ENCODE measurements at regions not wholly inside any gene's neighbourhood (a gene's known extent, or its start where the extent isn't known, plus 50 kb on each side); places are given as distances from the start of the nearest gene placed in this dataset.
"Not testable (repeated sequence)": the region's sequence is repeated elsewhere in the genome, so short reads cannot be mapped to it uniquely, and the experiment has no call there.

GRCh38 chr13:87334176-87334575, 337.0 kb upstream of the SLITRK5 start:
- BruUV-seq (replicated peaks), result no TSS peak
- ChIA-PET CTCF (no interaction called here), POLR2A (no interaction called here)

DNA sequence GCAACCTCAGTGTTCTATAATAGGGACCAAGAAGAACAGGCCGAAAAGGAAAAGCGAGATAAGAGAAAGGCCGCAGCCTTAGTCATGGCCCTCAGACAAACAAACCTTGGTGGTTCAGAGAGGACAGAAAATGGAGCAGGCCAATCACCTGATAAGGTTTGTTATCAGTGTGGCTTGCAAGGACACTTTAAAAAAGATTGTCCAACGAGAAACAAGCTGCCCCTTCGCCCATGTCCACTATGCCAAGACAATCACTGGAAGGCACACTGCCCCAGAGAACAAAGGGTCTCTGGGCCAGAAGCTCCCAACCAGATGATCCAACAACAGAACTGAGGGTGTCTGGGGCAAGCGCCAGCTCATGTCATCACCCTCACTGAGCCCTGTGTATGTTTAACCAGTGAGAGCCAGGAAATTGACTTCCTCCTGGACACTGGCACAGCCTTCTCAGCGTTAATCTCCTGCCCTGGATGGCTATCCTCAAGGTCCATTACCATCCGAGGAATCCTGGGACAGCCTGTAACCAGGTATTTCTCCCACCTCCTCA, 334.8 kb upstream of the SLITRK5 start:
- intact Hi-C loops (cut with micrococcal nuclease; ENCODE audit: unreplicated experiment); DNase-seq (ENCODE audit: low read depth, low spot score); ATAC-seq; H3K4me3 ChIP-seq (ENCODE audit: low read depth in 2 of 2, low read length in 2 of 2); H3K36me3 ChIP-seq (ENCODE audit: control insufficient read depth, insufficient read depth, low read length); H3K27ac ChIP-seq (ENCODE audit: low read length); POLR2A ChIA-PET; in situ Hi-C loops (cut with HindIII; ENCODE audit: low pct_unique_long_range_greater_than_20kb, low sequenced_read_pairs); H3K4me1 ChIP-seq (ENCODE audit: control insufficient read depth, insufficient read depth, low read length); H3K27me3 ChIP-seq (ENCODE audit: control insufficient read depth, insufficient read depth, low read length); CTCF ChIA-PET; H3K9me3 ChIP-seq (ENCODE audit: control insufficient read depth, insufficient read depth, low read depth, low read length); BruUV-seq (replicated peaks): not testable (repeated sequence)

More at GRCh38 chr13:87334176-87334575, 337.0 kb upstream of the SLITRK5 start:
- Histone ChIP-seq H3K4me1 (ENCODE audit: control insufficient read depth, insufficient read depth, low read length) (no peaks in the 10 kb centered on the region), H3K4me3 (ENCODE audit: low read depth in 2 of 2, low read length in 2 of 2) (no peak overlapping the region), H3K27me3 (ENCODE audit: control insufficient read depth, insufficient read depth, low read length) (no peaks in the 10 kb centered on the region), H3K27ac (ENCODE audit: low read length) (no peak overlapping the region), H3K9me3 (ENCODE audit: control insufficient read depth, insufficient read depth, low read depth, low read length) (no peaks in the 10 kb centered on the region), H3K36me3 (ENCODE audit: control insufficient read depth, insufficient read depth, low read length) (no peaks in the 10 kb centered on the region)
- DNase-seq (ENCODE audit: low read depth, low spot score), result no peak
- intact Hi-C loops (cut with micrococcal nuclease; ENCODE audit: unreplicated experiment), result no loop called here
- in situ Hi-C loops (cut with HindIII; ENCODE audit: low pct_unique_long_range_greater_than_20kb, low sequenced_read_pairs), result no loop called here
- no peak for ATAC-seq
- TF ChIP-seq POLR2AphosphoS5 (IDR thresholded peaks at IDR 0.05; ENCODE audit: low read depth, low read length) (no peak), SIN3A (IDR thresholded peaks at IDR 0.05; ENCODE audit: borderline replicate concordance, insufficient read depth, low read depth, low read length) (no peak)
- TF ChIP-seq, protein P1, sequence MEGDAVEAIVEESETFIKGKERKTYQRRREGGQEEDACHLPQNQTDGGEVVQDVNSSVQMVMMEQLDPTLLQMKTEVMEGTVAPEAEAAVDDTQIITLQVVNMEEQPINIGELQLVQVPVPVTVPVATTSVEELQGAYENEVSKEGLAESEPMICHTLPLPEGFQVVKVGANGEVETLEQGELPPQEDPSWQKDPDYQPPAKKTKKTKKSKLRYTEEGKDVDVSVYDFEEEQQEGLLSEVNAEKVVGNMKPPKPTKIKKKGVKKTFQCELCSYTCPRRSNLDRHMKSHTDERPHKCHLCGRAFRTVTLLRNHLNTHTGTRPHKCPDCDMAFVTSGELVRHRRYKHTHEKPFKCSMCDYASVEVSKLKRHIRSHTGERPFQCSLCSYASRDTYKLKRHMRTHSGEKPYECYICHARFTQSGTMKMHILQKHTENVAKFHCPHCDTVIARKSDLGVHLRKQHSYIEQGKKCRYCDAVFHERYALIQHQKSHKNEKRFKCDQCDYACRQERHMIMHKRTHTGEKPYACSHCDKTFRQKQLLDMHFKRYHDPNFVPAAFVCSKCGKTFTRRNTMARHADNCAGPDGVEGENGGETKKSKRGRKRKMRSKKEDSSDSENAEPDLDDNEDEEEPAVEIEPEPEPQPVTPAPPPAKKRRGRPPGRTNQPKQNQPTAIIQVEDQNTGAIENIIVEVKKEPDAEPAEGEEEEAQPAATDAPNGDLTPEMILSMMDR (IDR thresholded peaks at IDR 0.05), result no peak

DNA sequence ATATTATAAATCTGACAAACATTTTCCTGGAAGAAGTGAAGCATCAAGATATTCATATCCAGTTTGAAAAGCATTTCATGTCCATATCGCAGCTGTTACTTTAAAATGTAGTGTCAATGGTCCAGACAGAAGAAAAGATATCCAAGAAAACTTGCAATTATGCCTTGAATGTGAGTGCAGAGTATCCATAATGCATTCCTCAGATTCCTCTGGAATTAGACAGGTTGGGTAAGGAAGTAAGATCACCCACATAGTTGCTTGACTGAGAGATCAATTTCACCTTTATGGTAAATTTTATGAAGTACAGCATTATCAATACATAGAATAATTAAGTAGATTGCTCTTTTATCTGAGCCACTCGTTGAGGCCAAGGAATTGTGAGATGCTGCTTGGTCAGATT, 327.0 kb upstream of the SLITRK5 start:
- ChIA-PET POLR2A (no interaction called here), CTCF (no interaction called here)
- DNase-seq (ENCODE audit: low read depth, low spot score) (no peak), ATAC-seq (no peak)
- BruUV-seq (replicated peaks), result no TSS peak
- Histone ChIP-seq H3K4me3 (ENCODE audit: low read depth in 2 of 2, low read length in 2 of 2) (no peak overlapping the region), H3K27ac (ENCODE audit: low read length) (no peak overlapping the region), H3K27me3 (ENCODE audit: control insufficient read depth, insufficient read depth, low read length) (no peaks in the 10 kb centered on the region), H3K36me3 (ENCODE audit: control insufficient read depth, insufficient read depth, low read length) (no peaks in the 10 kb centered on the region), H3K9me3 (ENCODE audit: control insufficient read depth, insufficient read depth, low read depth, low read length) (no peaks in the 10 kb centered on the region), H3K4me1 (ENCODE audit: control insufficient read depth, insufficient read depth, low read length) (no peaks in the 10 kb centered on the region)
- intact Hi-C loops (cut with micrococcal nuclease; ENCODE audit: unreplicated experiment), result no loop called here
- TF ChIP-seq TCF7L2 (IDR thresholded peaks at IDR 0.05; ENCODE audit: low read depth, low read length) (no peak), POLR2AphosphoS5 (IDR thresholded peaks at IDR 0.05; ENCODE audit: low read depth, low read length) (no peak), SIN3A (IDR thresholded peaks at IDR 0.05; ENCODE audit: borderline replicate concordance, insufficient read depth, low read depth, low read length) (no peak)
- TF ChIP-seq, protein P1 (IDR thresholded peaks at IDR 0.05), result no peak
- TF ChIP-seq, protein P2, sequence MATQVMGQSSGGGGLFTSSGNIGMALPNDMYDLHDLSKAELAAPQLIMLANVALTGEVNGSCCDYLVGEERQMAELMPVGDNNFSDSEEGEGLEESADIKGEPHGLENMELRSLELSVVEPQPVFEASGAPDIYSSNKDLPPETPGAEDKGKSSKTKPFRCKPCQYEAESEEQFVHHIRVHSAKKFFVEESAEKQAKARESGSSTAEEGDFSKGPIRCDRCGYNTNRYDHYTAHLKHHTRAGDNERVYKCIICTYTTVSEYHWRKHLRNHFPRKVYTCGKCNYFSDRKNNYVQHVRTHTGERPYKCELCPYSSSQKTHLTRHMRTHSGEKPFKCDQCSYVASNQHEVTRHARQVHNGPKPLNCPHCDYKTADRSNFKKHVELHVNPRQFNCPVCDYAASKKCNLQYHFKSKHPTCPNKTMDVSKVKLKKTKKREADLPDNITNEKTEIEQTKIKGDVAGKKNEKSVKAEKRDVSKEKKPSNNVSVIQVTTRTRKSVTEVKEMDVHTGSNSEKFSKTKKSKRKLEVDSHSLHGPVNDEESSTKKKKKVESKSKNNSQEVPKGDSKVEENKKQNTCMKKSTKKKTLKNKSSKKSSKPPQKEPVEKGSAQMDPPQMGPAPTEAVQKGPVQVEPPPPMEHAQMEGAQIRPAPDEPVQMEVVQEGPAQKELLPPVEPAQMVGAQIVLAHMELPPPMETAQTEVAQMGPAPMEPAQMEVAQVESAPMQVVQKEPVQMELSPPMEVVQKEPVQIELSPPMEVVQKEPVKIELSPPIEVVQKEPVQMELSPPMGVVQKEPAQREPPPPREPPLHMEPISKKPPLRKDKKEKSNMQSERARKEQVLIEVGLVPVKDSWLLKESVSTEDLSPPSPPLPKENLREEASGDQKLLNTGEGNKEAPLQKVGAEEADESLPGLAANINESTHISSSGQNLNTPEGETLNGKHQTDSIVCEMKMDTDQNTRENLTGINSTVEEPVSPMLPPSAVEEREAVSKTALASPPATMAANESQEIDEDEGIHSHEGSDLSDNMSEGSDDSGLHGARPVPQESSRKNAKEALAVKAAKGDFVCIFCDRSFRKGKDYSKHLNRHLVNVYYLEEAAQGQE (IDR thresholded peaks at IDR 0.05; ENCODE audit: insufficient read depth in 1 of 2, low read depth in 2 of 2, low read length in 1 of 2), result no peak
- in situ Hi-C loops (cut with HindIII; ENCODE audit: low pct_unique_long_range_greater_than_20kb, low sequenced_read_pairs), result no loop called here
